Activated CD4-positive, CD25-positive, alpha-beta regulatory T cell treated with anti-CD3 and anti-CD28 coated beads, Interleukin-2, amount 50 U/mL, for 72 hours (primary cell): ENCODE measurements at regions not wholly inside any gene's neighbourhood (a gene's known extent, or its start where the extent isn't known, plus 50 kb on each side); places are given as distances from the start of the nearest gene placed in this dataset.

Source experiments
- DNase-seq: peaks from one replicate; pipeline ENCODE4 v3.0.0; 2021

DNA sequence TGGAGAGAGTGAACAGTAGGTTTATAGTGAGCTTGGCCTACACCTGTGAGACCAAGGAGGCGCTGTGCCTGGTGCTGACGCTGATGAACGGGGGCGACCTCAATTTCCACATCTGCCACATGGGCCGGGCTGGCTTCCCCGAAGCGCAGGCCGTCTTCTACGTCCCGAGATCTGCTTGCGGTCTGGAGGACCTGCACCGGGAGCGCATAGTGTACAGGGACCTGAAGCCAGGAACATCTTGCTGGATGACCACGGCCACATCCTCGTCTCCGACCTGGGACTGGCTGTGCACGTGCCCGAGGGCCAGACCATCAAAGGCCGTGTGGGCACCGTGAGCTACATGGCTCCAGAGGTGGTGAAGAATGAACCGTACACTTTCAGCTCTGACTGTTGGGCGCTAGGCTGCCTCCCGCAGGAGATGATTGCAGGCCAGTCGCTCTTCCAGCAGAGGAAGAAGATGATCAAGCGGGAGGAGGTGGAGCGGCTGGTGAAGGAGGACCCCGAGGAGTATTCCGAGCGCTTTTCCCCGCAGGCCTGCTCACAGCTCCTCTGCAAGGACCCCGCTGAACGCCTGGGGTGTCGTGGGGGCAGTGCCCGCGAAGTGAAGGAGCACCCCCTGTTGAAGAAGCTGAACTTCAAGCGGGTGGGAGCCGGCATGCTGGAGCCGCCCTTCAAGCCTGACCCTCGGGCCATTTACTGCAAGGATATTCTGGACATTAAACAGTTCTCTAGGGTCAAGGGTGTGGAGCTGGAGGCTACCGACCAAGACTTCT lies 139.0 kb downstream of the ZDHHC20 start:
- DNase-seq: no peak

DNA sequence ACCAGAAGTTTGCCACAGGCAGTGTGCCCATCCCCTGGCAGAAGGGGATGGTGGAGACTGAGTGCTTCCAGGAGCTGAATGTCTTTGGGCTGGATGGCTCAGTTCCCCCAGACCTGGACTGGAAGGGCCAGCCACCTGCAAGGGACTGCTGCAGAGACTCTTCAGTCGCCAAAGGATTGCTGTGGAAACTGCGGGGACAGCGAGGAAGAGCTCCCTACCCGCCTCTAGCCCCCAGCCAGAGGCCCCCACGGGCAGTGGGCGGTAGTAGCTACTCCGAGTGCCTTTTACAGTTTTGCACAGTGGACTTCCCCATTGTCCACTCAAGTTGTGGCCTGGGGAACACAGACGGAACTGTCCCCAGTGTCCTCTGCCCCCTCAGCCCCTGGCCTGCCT lies 138.5 kb downstream of the ZDHHC20 start:
- no peak for DNase-seq

DNA sequence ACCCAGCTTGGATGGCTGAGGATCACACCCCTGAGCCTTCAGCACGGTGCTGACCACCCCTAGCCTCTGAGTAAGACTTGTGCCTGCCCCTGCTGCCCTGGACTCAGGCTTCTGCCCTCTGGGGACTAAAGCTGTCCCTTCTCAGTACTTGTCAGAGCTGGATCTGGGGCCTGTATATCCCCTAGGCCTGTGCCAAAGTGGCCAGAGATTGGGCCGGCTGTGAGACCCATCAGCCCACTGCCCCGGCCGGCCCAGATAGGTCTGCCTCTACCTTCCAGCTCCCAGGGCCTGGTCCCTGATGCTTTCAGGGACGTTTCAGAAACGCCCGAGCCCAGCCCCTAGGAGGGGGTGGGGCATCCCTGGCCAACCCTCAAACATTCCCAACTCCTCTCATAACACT lies 137.8 kb downstream of the ZDHHC20 start:
- no peak for DNase-seq

DNA sequence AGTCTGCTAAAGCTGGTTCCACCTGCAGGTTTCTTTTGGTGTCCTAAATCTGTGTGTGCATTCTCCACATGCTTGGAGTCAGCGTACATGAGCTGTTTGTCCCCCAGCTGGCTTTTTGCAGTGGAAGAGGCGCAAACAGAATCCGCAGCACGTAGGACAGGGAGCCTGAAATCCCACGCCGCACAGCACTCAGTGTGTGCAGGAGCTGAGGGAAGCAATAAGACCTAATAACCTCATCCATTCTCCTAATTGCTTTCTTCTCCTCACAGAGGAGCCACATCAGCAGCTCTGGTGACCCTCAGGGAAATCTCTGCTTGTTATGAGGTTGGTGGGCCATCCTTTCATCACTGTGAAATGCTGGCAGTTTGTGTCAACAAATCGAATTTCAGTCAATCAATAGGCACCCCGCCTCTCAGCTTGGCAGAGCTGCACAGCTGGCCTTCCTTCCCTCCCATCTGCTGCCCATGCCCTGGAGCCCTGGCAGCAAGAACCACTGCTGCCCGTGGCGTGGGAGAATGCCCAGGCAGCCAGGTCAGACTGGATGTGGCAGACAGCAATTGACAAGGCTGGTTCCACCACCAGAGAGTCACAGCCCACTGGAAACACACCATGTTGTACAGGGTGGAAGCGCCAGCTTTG lies 136.7 kb downstream of the ZDHHC20 start:
- no peak for DNase-seq
